ENCODE measurements at regions not wholly inside any gene's neighbourhood (a gene's known extent, or its start where the extent isn't known, plus 50 kb on each side); places are given as distances from the start of the nearest gene placed in this dataset.

- TF ChIP-seq USF1 (IDR thresholded peaks at IDR 0.05) (no peak), NFIC (IDR thresholded peaks at IDR 0.05) (no peak), TAF1 (IDR thresholded peaks at IDR 0.05; ENCODE audit: low read depth) (no peak), EP300 (IDR thresholded peaks at IDR 0.05; ENCODE audit: borderline replicate concordance) (no peak), ZBTB7A (IDR thresholded peaks at IDR 0.05; ENCODE audit: low read depth) (no peak)
- TF ChIP-seq, protein P1, sequence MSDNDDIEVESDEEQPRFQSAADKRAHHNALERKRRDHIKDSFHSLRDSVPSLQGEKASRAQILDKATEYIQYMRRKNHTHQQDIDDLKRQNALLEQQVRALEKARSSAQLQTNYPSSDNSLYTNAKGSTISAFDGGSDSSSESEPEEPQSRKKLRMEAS (IDR thresholded peaks at IDR 0.05), result no peak
These were observed 520.0 kb upstream of the IRAK1BP1 start for GRCh38 chr6:78347191-78347916.

- TF ChIP-seq TCF12 (IDR thresholded peaks at IDR 0.05; ENCODE audit: low read depth) (no peak), EP300 (IDR thresholded peaks at IDR 0.05; ENCODE audit: borderline replicate concordance) (no peak), CEBPB (IDR thresholded peaks at IDR 0.05) (no peak), ZBTB7A (IDR thresholded peaks at IDR 0.05; ENCODE audit: low read depth) (no peak), CREB1 (IDR thresholded peaks at IDR 0.05; ENCODE audit: low read depth) (no peak), YY1 (IDR thresholded peaks at IDR 0.05; ENCODE audit: low read depth) (no peak), TEAD4 (IDR thresholded peaks at IDR 0.05) (no peak), RAD21 (IDR thresholded peaks at IDR 0.05; ENCODE audit: low read depth) (no peak), FOXM1 (IDR thresholded peaks at IDR 0.05; ENCODE audit: borderline replicate concordance, low read depth) (no peak), TAF1 (IDR thresholded peaks at IDR 0.05; ENCODE audit: low read depth) (no peak), REST (IDR thresholded peaks at IDR 0.05; ENCODE audit: low read depth) (no peak), USF1 (IDR thresholded peaks at IDR 0.05) (no peak), EGR1 (IDR thresholded peaks at IDR 0.05) (no peak)
These were observed 514.3 kb upstream of the IRAK1BP1 start for GRCh38 chr6:78353040-78353439.

- no peak for TF ChIP-seq USF1 (IDR thresholded peaks at IDR 0.05)
- TF ChIP-seq TCF12 (IDR thresholded peaks at IDR 0.05; ENCODE audit: low read depth), result no peak
- no peak for TF ChIP-seq TEAD4 (IDR thresholded peaks at IDR 0.05)
- no peak for TF ChIP-seq EP300 (IDR thresholded peaks at IDR 0.05; ENCODE audit: borderline replicate concordance)
- TF ChIP-seq EGR1 (IDR thresholded peaks at IDR 0.05), result no peak
- no peak for TF ChIP-seq CREB1 (IDR thresholded peaks at IDR 0.05; ENCODE audit: low read depth)
- TF ChIP-seq FOXM1 (IDR thresholded peaks at IDR 0.05; ENCODE audit: borderline replicate concordance, low read depth), result no peak
- TF ChIP-seq YY1 (IDR thresholded peaks at IDR 0.05; ENCODE audit: low read depth), result no peak
- no peak for TF ChIP-seq ZBTB7A (IDR thresholded peaks at IDR 0.05; ENCODE audit: low read depth)
- no peak for TF ChIP-seq REST (IDR thresholded peaks at IDR 0.05; ENCODE audit: low read depth)
- TF ChIP-seq, protein P1 (IDR thresholded peaks at IDR 0.05), result no peak
- TF ChIP-seq TAF1 (IDR thresholded peaks at IDR 0.05; ENCODE audit: low read depth), result no peak
- TF ChIP-seq NFIC (IDR thresholded peaks at IDR 0.05), result no peak
- TF ChIP-seq RAD21 (IDR thresholded peaks at IDR 0.05; ENCODE audit: low read depth), result no peak
- no peak for TF ChIP-seq CEBPB (IDR thresholded peaks at IDR 0.05)
These were observed 503.7 kb upstream of the IRAK1BP1 start for GRCh38 chr6:78363688-78364087.

DNA sequence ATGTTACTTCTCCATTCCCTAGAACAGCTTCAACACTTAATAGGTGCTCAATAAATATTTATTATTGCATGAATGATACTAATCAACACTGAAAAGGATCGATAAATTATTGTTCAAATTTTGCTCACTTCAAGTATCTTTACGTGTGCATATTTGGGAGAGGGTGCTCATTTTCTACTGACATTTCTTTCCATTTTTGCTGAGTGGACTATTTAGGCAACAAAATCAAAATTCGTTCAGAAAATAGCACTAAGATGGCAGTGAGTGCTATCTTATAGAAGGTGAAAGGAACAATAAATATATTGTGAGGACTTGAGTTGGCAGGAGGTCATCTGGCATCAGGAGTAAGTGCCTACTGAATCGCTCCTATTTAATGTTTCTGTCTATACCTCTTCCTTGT is 501.9 kb upstream of the IRAK1BP1 start:
- TF ChIP-seq NFIC (IDR thresholded peaks at IDR 0.05) (no peak), ZBTB7A (IDR thresholded peaks at IDR 0.05; ENCODE audit: low read depth) (no peak), RAD21 (IDR thresholded peaks at IDR 0.05; ENCODE audit: low read depth) (no peak), REST (IDR thresholded peaks at IDR 0.05; ENCODE audit: low read depth) (no peak), TAF1 (IDR thresholded peaks at IDR 0.05; ENCODE audit: low read depth) (no peak), TEAD4 (IDR thresholded peaks at IDR 0.05) (no peak), CREB1 (IDR thresholded peaks at IDR 0.05; ENCODE audit: low read depth) (no peak), EP300 (IDR thresholded peaks at IDR 0.05; ENCODE audit: borderline replicate concordance) (no peak), CEBPB (IDR thresholded peaks at IDR 0.05) (no peak), USF1 (IDR thresholded peaks at IDR 0.05) (no peak), TCF12 (IDR thresholded peaks at IDR 0.05; ENCODE audit: low read depth) (no peak), FOXM1 (IDR thresholded peaks at IDR 0.05; ENCODE audit: borderline replicate concordance, low read depth) (no peak), EGR1 (IDR thresholded peaks at IDR 0.05) (no peak), YY1 (IDR thresholded peaks at IDR 0.05; ENCODE audit: low read depth) (no peak)
- TF ChIP-seq, protein P1 (IDR thresholded peaks at IDR 0.05), result no peak

Measured in Ishikawa (cell line).